HepG2 (cell line): ENCODE measurements at regions not wholly inside any gene's neighbourhood (a gene's known extent, or its start where the extent isn't known, plus 50 kb on each side); places are given as distances from the start of the nearest gene placed in this dataset.

Experiments used
- ATAC-seq: fragments of 200-7000 bp; cut with Tn5 transposase; 3 replicates; pipeline ENCODE4 v1.9.1; 2020; ENCODE audit warnings: mild to moderate bottlenecking, moderate library complexity
- BruUV-seq: library from RNA; stranded (reverse); fragments of 400-500 nt; replicated peaks from 2 replicates; lab custom pipeline; 2021; lab: Mats Ljungman, UMichigan
- CTCF ChIA-PET: fragments of 300-600 bp; formaldehyde crosslinking; extraction: SDS; loops from one replicate; lab custom pipeline; 2021; ENCODE audit warnings: low total read pairs, inconsistent platforms, low intra/inter-chr PET ratio; lab: Yijun Ruan, JAX
- POLR2A ChIA-PET: fragments of 350-600 bp; sonication (Branson Sonifier 250); formaldehyde crosslinking; loops from one replicate; lab custom pipeline; 2020; ENCODE audit warnings: antibody characterized with exemption, inconsistent platforms; lab: Yijun Ruan, JAX
- DNase-seq: peaks from one replicate; pipeline ENCODE4 v3.0.0-alpha.2; 2015; ENCODE audit warnings: low spot score
- FAIRE-seq: peaks from 3 replicates; lab custom pipeline; 2011; peaks lifted over from hg19 to GRCh38; lab: Jason Lieb, UNC
- H2AFZ ChIP-seq: one replicate; pipeline ENCODE4 v1.6.1; 2011; ENCODE audit warnings: low read length, inconsistent platforms
- H3K27ac ChIP-seq: fragments of 300-600 bp; 3 replicates; pipeline ENCODE4 v1.8.0; 2011; ENCODE audit warnings: mixed run types, mild to moderate bottlenecking, mixed read lengths, low read length, inconsistent platforms; ENCODE audit not compliant: insufficient read depth; ENCODE audit errors: extremely low read length
- H3K27me3 ChIP-seq, 2 experiments: fragments of 200-600 bp in 1 of 2; 2 replicates in 1 of 2; 3 replicates in 1 of 2; pipeline versions ENCODE4 v1.6.0 to v1.8.0; 2011; ENCODE audit warnings: low read length in 2 of 2, mild to moderate bottlenecking in 2 of 2, moderate library complexity in 2 of 2, inconsistent platforms in 1 of 2; ENCODE audit not compliant: insufficient read depth in 2 of 2, control insufficient read depth in 1 of 2
- H3K36me3 ChIP-seq, 2 experiments: fragments of 200-600 bp in 1 of 2; replicated peaks in 1 of 2; 2 replicates in 1 of 2; 3 replicates in 1 of 2; pipeline versions ENCODE4 v1.5.1 to v1.8.0; 2011; ENCODE audit warnings: low read length in 2 of 2, inconsistent platforms in 1 of 2; ENCODE audit not compliant: insufficient read depth in 2 of 2, control insufficient read depth in 1 of 2
- H3K4me1 ChIP-seq: 2 replicates; pipeline ENCODE4 v1.5.1; 2012; ENCODE audit warnings: low read length, inconsistent platforms; ENCODE audit not compliant: insufficient read depth
- H3K4me2 ChIP-seq: 2 replicates; pipeline ENCODE4 v1.6.0; 2011; ENCODE audit warnings: low read depth, low read length, inconsistent platforms
- H3K4me3 ChIP-seq, 3 experiments: fragments of 200-600 bp in 1 of 3; sonication (generic), shearing (Covaris generic) in 1 of 3; replicated peaks in 1 of 3; 2 replicates each; pipeline ENCODE4 v1.5.1; 2011 to 2016; ENCODE audit warnings: low read length in 3 of 3, inconsistent platforms in 2 of 3, low read depth in 2 of 3, mild to moderate bottlenecking in 2 of 3, control low read depth in 1 of 3, mixed read lengths in 1 of 3; ENCODE audit not compliant: insufficient read depth in 1 of 3
- H3K79me2 ChIP-seq: one replicate; pipeline ENCODE4 v1.6.1; 2011; ENCODE audit warnings: low read length, inconsistent platforms; ENCODE audit not compliant: insufficient read depth
- H3K9ac ChIP-seq: 2 replicates; pipeline ENCODE4 v1.6.0; 2011; ENCODE audit warnings: mild to moderate bottlenecking, low read depth, low read length, inconsistent platforms; ENCODE audit not compliant: insufficient read depth
- H3K9me3 ChIP-seq: 2 replicates; pipeline ENCODE4 v1.5.1; 2012; ENCODE audit warnings: mild to moderate bottlenecking, low read length
- H4K20me1 ChIP-seq: 2 replicates; pipeline ENCODE4 v1.6.0; 2011; ENCODE audit warnings: inconsistent platforms, mild to moderate bottlenecking, low read length, moderate library complexity; ENCODE audit not compliant: insufficient read depth
- ATF7 ChIP-seq, 2 experiments: fragments of 450-650 bp in 1 of 2; sonication (generic) in 1 of 2; formaldehyde crosslinking in 1 of 2; IDR thresholded peaks; 2 replicates each; pipeline versions ENCODE4 v1.4.0 to v1.6.1; 2016 to 2020; ENCODE audit warnings: antibody characterized with exemption in 1 of 2, mild to moderate bottlenecking in 1 of 2, missing genetic modification reagents in 1 of 2
- DRAP1 ChIP-seq: IDR thresholded peaks from 2 replicates; pipeline ENCODE4 v1.6.1; 2016; ENCODE audit warnings: missing genetic modification reagents, missing compliant biosample characterization
- GPN1 ChIP-seq: sonication (generic); formaldehyde crosslinking; IDR thresholded peaks from 2 replicates; pipeline ENCODE4 v1.5.1; 2020; ENCODE audit warnings: missing genetic modification reagents, borderline replicate concordance
- GTF2F1 ChIP-seq: fragments of 150-350 bp; IDR thresholded peaks from 2 replicates; pipeline ENCODE4 v1.6.1; 2014; ENCODE audit warnings: low read length
- PITX1 ChIP-seq: sonication (generic); formaldehyde crosslinking; IDR thresholded peaks from 2 replicates; pipeline ENCODE4 v1.5.1; 2020; ENCODE audit warnings: mild to moderate bottlenecking, missing genetic modification reagents
- SOX5 ChIP-seq: IDR thresholded peaks from 2 replicates; pipeline ENCODE4 v1.6.1; 2016; ENCODE audit warnings: borderline replicate concordance
- SRF ChIP-seq: IDR thresholded peaks from 2 replicates; pipeline ENCODE4 v1.6.1; 2011; ENCODE audit warnings: mild to moderate bottlenecking, low read depth, low read length, moderate library complexity
- ZFP82 ChIP-seq: sonication (generic); formaldehyde crosslinking; IDR thresholded peaks from 2 replicates; pipeline ENCODE4 v1.5.1; 2020; ENCODE audit warnings: mild to moderate bottlenecking, missing genetic modification reagents, borderline replicate concordance
- ZZZ3 ChIP-seq: sonication (generic); formaldehyde crosslinking; IDR thresholded peaks from 2 replicates; pipeline ENCODE4 v1.4.0; 2020; ENCODE audit warnings: missing genetic modification reagents, mild to moderate bottlenecking, borderline replicate concordance
- WGBS: methylation state at CpG from one replicate; pipeline ENCODE4 v1.1.6; 2017; ENCODE audit warnings: low lambda C conversion rate; 5-methylcytosine and 5-hydroxymethylcytosine counted together
- in situ Hi-C: cut with HindIII; loops from 2 replicates; pipeline ENCODE4 v1.10.0; 2017; ENCODE audit warnings: low pct_unique_long_range_greater_than_20kb; ENCODE audit not compliant: extremely low pct_ligation_motif_present
- intact Hi-C: fragments of 100-400 bp; cut with micrococcal nuclease; formaldehyde crosslinking; loops from one replicate; pipeline ENCODE4 v1.10.0; 2022; ENCODE audit not compliant: unreplicated experiment
- TF ChIP-seq, protein P1 (sequence below): sonication (generic); formaldehyde crosslinking; IDR thresholded peaks from 2 replicates; pipeline ENCODE4 v1.4.0; 2020; ENCODE audit warnings: mild to moderate bottlenecking, missing genetic modification reagents

GRCh38 chr5:17406423-17406838, 91.6 kb upstream of the TAF11L2 start (continued):
- TF ChIP-seq, protein P1, sequence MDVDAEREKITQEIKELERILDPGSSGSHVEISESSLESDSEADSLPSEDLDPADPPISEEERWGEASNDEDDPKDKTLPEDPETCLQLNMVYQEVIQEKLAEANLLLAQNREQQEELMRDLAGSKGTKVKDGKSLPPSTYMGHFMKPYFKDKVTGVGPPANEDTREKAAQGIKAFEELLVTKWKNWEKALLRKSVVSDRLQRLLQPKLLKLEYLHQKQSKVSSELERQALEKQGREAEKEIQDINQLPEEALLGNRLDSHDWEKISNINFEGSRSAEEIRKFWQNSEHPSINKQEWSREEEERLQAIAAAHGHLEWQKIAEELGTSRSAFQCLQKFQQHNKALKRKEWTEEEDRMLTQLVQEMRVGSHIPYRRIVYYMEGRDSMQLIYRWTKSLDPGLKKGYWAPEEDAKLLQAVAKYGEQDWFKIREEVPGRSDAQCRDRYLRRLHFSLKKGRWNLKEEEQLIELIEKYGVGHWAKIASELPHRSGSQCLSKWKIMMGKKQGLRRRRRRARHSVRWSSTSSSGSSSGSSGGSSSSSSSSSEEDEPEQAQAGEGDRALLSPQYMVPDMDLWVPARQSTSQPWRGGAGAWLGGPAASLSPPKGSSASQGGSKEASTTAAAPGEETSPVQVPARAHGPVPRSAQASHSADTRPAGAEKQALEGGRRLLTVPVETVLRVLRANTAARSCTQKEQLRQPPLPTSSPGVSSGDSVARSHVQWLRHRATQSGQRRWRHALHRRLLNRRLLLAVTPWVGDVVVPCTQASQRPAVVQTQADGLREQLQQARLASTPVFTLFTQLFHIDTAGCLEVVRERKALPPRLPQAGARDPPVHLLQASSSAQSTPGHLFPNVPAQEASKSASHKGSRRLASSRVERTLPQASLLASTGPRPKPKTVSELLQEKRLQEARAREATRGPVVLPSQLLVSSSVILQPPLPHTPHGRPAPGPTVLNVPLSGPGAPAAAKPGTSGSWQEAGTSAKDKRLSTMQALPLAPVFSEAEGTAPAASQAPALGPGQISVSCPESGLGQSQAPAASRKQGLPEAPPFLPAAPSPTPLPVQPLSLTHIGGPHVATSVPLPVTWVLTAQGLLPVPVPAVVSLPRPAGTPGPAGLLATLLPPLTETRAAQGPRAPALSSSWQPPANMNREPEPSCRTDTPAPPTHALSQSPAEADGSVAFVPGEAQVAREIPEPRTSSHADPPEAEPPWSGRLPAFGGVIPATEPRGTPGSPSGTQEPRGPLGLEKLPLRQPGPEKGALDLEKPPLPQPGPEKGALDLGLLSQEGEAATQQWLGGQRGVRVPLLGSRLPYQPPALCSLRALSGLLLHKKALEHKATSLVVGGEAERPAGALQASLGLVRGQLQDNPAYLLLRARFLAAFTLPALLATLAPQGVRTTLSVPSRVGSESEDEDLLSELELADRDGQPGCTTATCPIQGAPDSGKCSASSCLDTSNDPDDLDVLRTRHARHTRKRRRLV (CRISPR knock-in tag) = no peak
- TF ChIP-seq SRF = no peak
- TF ChIP-seq GPN1 (CRISPR knock-in tag) = no peak
- no peak for TF ChIP-seq SOX5 (CRISPR knock-in tag)
- no peak for TF ChIP-seq DRAP1 (CRISPR knock-in tag)
- TF ChIP-seq GTF2F1 = no peak
- TF ChIP-seq, all 625 proteins: peak for 0

GRCh38 chr5:17411436-17412402, 86.3 kb upstream of the TAF11L2 start:
- CTCF ChIA-PET = no interaction called here
- WGBS = 19% methylated on average over 11 of the region's 11 CpGs
- H2AFZ ChIP-seq = no peak overlapping the region
- FAIRE-seq = no peak
- TF ChIP-seq ZZZ3 (CRISPR knock-in tag) (no peak), ZFP82 (CRISPR knock-in tag) (no peak), PITX1 (no peak), ATF7 (IDR thresholded peaks at IDR 0.05) (no peak), ATF7 (CRISPR knock-in tag; IDR thresholded peaks at IDR 0.05) (no peak)
- H3K4me2 ChIP-seq = no peak overlapping the region
- no peak overlapping the region for H3K27ac ChIP-seq
- no peak overlapping the region for H3K4me3 ChIP-seq
- POLR2A ChIA-PET = no interaction called here
- H3K4me1 ChIP-seq = no peaks in the 10 kb centered on the region
- H4K20me1 ChIP-seq = no peaks in the 10 kb centered on the region
- H3K9ac ChIP-seq = no peak overlapping the region
- ATAC-seq = no peak
- in situ Hi-C loops = no loop called here
- H3K9me3 ChIP-seq = no peaks in the 10 kb centered on the region
- no peak for DNase-seq
- H3K79me2 ChIP-seq = no peaks in the 10 kb centered on the region
- H3K27me3 ChIP-seq = no peaks in the 10 kb centered on the region
- intact Hi-C loops = no loop called here
- no TSS peak for BruUV-seq
- no peaks in the 10 kb centered on the region for H3K36me3 ChIP-seq
